ENCODE measurements at regions not wholly inside any gene's neighbourhood (a gene's known extent, or its start where the extent isn't known, plus 50 kb on each side); places are given as distances from the start of the nearest gene placed in this dataset.

DNA sequence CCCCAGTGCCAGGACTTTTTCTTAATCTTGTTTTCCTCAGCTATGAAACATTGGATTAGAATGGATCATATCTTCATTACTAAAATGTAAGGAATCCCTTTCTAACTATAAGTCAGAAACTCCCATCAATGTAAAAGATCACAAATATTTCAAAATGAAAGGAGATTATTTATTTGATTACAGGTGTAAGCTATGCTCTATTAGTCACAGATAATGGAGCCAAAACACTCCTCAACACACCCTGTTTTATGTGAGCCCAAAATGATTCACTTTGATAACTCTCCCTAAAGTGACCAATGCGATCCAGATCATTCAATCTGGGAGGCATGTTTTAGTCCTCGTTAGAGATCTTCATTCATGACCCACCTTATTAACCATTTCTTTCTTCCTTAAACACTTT lies 566.7 kb upstream of the TENM3 start:
- DNase-seq (ENCODE audit: low spot score) = no peak

DNA sequence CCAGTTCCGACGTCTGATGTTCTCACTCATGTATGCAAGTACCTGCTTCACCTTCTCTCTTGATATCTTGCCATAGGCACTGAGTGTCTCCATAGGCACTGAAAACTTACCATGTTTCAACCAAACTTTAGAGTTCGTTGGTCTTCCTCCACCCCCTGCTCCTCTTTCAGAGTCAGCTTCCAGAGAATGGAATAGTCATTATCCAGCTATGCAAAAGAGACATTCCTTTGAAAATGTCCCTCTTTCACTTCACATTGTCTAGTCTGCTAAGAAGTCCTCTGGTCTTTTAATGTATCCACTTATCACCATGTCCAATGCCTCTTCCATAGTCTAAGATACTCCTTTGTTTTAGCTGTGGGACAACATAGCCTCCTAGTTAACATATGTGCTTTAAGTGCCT lies 566.0 kb upstream of the TENM3 start:
- no peak for DNase-seq (ENCODE audit: low spot score)

DNA sequence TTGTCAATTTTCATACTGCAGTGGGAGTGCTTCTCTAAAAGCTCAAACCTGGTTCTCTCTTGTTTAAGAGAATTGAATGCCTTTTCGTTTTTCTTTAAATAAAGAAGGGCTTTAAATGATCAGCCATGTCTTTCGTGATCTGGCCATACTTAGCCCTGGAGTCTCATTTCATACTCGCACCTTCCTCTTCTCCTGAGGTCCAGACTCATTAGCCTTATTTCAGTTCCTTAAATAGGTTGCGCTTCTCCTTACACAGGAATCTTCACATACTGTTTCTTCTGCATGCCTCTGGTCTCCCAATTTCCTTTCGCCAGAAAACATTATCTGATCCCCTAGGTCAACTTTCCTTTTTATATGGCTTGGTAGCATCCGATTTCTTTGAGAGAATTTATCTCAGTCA lies 565.6 kb upstream of the TENM3 start:
- no peak for DNase-seq (ENCODE audit: low spot score)

DNA sequence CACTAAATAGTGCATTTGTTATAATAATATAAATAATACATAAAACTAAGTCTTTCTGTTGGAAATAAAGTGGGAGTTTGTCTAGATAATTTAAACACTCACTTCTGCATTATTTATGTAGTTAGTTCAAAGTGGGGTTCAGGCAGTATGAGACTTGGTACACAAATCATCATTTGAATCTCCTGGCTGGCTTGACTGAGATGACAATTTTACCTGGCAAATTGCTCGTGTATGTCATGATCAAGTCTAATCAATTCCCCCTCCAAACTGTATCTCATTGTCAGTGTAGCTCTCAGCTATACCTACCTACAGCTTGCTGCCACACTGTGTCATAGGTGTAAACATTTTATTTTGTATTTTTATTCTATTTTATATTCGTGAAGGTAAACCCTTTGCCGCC lies 563.4 kb upstream of the TENM3 start:
- DNase-seq (ENCODE audit: low spot score) = no peak

DNA sequence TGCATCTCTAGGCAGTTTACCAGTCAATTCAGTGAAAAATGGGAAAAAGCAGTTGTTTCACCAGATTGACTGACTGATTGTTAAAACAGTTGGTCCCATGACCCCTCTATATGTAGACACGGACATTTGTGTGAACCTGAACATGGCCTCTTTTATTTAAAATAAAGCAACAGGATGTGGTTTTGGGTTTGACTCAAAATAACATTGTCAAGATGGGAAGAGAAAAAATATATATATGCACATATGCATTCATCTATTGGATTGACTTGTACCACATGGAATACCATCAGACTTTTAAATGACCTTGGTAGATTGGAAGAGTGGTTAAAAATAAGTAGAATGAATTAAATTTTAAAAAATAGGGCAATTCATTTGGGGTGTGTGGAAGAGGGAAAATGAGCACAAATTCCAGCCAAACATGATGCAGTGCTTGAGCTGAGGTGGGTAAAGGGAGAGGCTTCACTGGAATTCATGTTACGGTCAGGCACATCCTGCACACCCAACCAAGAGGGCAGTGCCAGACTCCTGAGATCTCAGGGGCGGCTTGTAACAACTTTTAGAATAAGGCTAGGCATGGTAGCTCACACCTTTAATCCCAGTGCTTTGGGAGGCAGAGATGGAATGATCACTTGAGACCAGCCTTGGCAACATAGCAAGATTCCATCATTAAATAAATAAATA lies 560.7 kb upstream of the TENM3 start:
- no peak for DNase-seq (ENCODE audit: low spot score)

DNA sequence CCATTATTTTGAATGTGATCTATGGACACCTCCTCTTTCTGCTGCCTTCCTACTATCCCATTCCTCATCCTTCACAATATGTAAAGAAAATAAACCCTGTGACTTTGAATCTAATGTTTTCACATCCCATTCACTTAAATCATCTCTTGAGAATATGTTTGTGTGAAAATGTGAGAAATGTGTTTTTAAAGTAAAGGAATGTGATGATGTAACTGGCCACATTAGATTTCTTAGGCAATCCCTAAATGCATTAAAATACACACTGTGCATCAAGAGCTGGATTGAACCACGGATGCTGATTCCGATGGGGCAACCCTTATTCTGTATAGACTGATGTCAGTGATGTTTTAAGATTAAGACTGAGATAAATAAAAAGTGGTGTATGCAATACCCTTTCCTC lies 558.9 kb upstream of the TENM3 start:
- DNase-seq (ENCODE audit: low spot score) = no peak

DNA sequence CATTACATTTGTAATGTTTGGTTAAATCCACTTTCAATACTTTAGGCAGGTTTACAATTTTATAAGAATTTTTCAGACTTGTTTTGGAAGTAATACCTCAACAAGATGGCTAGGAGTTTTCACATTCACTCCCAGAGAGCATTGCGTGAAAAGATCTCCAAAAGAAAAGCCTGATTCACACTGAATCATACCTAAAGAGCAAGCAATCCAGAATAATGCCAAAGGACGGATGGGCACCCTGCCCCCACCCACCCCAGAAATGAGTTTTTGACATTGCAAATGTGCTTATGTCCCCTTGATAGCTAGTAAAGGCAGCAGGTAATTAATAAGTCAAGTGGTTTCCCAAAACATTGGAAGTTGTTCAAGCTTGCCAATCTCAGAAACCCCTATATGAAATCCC lies 557.7 kb upstream of the TENM3 start:
- peak; percentile 37 for DNase-seq (ENCODE audit: low spot score)

DNA sequence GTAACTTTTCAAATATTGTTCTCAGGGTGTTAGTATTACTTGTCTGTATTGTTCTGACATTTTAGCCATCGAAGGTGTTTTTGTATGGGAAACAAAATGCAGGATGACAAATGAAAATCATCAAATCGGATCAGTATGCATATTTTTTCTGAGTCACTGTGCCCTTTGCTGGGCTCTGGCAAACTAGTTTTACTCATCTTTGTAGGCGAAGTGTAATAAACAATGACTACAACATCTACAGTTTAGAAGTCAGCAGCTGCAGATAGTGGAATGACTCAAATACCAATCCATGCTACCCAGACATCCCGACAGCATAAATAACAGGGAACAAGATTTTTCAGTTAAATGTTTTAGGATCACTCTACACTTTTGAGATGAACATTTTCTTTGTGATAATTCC lies 557.3 kb upstream of the TENM3 start:
- peak; percentile 80 for DNase-seq (ENCODE audit: low spot score)

DNA sequence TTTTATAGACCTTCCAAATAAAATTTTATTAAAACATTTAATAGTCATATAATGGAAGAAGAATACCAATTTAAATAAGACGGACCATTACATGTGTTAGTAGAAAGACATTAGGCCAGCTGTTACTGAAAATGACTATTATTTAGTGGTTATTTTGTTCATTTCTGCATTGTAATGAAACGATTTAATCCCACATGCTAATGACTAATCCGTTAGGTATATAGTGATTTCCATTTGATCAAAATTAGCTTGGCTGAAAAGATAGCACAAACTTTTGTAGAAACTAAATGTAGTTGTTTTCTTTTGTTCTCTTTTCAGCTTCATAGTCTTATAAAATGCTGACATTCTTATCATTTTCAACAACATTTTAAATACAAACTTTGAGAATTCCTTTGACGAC lies 556.1 kb upstream of the TENM3 start:
- no peak for DNase-seq (ENCODE audit: low spot score)

DNA sequence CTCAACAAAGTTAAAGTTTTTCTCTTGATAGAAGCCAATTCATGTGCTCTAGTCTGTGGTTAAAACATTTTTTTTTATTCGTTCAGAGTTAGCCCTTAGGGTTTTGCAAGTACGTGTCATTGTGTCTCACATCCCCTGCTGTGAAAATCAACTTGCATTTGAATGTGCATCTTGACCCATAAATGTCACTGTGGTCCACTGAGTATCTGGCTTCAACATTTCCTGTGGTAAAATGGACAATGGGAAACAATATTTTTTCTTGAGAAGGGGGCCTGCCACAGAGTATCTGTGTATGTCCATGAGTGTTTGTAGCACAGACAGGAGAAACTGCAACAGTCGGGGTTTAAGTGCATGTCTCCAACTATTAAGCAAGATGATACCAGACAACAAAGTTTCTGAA lies 554.8 kb upstream of the TENM3 start:
- peak; percentile 41 for DNase-seq (ENCODE audit: low spot score)

DNA sequence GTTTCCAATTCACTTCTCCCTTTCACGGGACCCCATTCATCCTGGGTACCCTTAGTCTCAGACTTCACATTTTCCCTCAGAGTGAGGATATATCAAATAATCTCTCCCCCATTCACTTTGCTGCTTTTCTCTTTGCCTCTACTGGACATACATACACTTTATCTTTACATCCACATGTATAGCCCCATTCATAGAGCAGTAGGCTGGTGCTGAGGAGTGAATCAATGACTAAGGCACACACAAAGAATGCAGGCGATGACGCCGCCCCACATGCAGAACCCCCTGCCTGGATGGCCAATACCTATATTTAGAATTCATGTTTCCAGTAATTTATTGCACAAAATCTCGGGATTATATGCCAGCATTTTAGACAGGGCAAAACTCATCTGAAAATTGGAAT lies 554.3 kb upstream of the TENM3 start:
- no peak for DNase-seq (ENCODE audit: low spot score)

DNA sequence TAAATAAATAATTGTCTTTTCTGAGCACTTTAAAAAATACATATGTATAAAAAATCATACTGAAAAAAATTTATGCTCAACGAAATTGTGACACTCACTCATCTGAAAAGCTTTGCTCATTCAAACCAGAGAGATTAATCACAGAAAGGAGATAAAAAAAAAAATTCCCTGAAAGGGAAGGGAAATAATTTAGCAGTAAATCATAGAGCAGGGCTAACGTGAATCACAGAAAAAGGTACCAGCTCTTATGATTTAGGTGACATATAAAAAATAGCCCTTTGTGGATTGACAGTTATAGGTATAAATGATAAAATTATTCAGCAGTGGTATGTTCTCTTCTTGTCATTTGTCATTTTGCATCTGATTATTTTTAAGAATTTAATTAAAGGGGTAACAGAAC lies 552.7 kb upstream of the TENM3 start:
- no peak for DNase-seq (ENCODE audit: low spot score)

DNA sequence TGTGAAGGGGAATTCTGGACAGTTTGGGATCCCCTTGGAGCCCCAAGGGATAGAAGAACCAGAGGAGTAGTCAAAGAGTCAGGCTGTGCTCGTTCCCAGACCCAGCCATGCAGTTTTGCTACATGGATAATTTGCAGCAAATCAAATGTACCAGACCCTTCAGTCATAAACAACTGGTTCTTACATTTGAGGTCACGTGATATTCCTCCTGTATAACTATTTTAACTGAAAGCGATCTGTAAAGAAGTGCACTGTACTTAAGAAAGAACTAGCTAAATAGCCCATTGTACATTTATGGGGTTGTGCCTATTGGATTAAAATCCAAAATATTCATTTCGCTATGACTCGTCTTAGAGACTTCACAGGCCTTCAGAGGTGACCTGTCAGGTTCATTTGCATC lies 550.2 kb upstream of the TENM3 start:
- no peak for DNase-seq (ENCODE audit: low spot score)

DNA sequence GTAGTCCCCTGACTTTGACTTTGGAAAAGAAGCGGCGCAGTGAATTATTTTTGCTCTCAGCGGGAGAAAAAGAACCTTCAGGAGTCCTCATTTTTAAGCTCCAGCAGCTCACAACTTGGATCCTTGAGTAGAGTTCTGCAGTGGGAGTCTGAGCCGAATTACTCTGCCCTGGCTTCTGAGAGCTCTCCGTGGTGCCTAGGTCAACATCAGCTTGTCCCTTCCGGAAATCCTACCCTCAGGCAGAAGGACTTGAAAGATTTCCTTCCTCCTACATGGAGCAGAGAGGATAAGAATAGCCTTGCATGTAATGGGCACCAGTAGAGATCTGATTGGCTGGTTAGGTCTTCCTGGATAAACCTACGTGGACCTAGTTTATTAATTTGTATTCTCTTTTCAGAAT lies 549.7 kb upstream of the TENM3 start:
- no peak for DNase-seq (ENCODE audit: low spot score)

DNA sequence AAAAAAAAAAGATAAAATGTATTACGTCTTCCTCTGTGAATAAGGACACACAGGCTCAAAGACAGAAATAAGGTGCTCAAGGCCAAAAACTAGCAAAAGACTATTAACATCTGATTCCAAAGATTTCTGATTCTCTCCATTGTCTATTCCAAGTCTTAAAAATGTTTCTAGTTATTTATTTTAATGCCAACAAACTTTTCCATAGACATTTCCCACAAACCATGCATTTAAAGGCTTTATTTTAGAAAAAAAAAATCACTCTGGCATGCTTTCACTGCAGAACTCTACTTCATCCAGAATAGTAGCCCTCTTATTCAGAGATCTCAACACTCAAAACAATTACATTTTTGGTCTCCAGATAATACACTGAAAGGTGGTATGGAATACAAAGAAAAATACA lies 545.0 kb upstream of the TENM3 start:
- DNase-seq (ENCODE audit: low spot score) = no peak

DNA sequence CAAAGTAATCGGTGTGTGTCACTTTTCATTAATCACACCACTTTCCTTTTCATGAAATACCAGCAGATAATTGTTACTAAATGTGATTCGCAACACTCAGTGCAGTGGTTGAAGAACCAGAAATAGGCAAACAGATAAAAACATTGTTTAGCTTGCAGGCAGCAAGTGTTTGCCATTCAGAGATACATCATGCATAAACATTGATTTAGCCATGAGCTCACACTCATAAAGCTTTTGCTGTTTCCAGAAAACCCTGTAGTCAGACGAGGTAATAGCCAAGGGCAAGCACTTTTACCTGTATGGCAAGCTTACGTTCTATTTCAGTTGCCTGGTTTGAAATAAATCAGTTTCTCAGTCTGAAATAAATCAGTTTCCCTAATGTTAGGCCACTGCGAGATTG lies 542.0 kb upstream of the TENM3 start:
- no peak for DNase-seq (ENCODE audit: low spot score)

DNA sequence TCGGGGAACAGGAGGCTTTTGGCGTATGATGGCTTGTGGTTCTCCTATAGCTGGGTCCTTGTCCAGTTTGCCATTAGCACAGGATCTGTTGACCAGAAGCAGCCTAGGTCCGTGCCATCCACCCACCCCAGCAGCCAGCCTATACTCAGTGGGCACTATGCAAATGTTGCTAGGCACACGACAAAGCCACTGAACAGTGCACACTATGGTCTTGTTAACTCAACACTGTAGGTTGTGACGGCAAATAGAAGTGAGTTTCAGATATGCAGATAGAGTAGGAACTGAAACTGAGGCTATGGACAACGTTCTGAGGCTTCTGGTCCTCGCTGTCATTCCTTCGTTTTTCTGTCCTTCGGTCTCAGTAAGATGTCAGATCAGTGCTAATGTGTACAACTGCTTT lies 541.3 kb upstream of the TENM3 start:
- no peak for DNase-seq (ENCODE audit: low spot score)

DNA sequence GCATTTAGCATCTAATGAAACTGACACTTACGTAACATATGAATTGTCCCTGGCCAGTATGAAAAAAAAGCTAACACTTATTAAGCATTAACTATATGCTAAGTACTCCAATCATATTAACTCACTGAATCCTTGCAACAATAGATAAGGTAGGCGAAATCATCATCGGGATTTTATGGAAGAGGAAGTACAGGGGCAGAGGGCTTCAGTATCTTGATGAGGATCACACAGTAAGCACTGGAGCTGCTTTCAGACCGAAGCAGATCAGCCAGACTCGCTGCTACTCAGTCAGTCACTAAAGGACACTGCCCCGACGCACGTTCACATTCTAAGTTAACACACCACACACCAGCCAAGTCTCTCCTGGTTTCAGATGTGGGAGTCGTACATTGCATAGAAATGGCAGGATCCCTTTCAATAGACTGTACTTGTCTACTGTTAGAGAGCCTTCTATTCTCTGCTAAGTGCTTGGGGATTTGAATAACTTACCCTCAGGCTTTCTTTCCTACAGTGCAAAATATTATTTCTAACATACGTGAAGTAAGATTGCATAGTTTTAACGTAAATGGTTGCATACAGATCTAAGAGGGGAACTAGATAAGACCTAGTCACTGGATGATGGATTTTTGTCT lies 540.2 kb upstream of the TENM3 start:
- no peak for DNase-seq (ENCODE audit: low spot score)

DNA sequence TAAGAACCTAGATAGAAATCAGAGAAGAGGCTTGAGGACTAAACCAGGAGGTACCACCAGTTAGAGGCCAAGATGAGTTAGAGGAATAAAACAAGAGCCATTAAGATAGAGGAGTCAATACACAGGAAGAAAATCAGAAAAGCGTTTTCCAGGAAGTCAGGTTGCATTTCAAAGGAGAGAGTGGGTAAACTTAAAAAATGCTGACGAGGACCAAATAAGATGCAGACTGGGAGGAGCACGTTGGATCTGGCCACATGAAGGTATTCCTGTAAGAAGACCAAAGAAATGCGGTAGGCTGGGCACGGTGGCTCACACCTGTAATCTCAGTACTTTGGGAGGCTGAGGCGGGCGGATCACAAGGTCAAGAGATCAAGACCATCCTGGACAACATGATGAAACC lies 533.1 kb upstream of the TENM3 start:
- DNase-seq (ENCODE audit: low spot score) = no peak

DNA sequence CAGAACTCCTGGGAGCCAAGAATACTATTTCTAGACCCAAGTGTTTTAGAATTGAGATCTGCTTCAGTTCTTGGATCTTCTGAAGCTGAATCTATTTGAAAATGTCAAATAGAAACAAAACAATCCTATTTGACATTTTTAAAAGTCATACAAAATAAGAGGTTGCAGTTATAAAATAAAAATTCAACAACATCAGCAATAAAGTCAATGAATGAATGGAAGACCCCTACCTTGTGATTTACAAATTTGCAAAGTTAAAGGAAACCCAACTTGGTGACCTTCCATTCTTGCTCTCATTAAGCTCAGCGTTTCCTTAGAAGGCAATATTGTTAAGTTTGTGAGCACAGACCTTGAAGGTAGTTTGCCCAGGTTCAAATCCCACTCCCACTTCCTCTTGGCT lies 531.8 kb upstream of the TENM3 start:
- DNase-seq (ENCODE audit: low spot score) = no peak

DNA sequence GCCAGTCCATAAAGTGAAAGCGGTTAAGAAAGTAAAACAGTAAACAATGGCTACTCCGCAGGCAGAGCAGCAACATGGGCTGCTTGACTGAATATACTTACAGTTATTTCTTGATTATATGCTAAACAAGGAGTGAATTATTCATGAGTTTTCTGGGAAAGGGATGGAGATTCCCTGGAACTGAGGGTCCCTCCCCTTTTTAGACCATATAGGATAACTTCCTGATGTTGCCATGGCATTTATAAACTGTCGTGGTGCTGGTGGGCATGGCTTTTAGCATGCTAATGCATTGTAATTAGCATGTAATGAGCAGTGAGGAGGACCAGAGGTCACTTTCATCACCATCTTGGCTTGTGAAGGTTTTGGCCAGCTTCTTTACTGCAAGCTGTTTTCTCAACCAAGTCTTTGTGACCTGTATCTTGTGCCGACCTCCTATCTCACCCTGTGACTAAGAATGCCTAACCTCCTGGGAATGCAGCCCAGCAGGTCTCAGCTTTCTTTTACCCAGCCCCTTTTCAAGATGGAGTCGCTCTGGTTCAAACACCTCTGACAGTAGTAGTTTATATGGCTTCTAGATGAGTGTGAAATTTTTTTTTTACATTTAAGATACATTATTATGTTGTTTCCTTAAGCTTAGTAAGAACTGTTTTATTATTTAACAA lies 514.8 kb upstream of the TENM3 start:
- DNase-seq (ENCODE audit: low spot score) = no peak

DNA sequence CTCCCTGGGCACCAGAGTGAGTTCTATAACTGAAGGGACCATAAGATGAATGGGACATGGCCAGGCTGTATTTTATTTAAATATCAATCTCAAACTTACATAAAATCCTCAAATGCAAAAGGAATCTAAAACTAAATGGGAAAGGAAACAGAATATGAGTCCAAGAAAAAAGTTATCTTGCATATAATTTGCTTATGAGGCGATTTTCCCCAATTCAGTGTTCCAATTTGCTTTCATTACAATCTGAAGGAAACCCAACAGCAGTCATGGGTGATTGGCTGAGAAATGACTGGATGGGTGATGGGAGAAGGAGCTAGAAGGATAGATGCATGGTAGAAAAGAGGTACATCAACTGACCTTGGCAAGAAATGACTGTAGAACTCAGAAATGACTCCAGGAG lies 511.3 kb upstream of the TENM3 start:
- no peak for DNase-seq (ENCODE audit: low spot score)

DNA sequence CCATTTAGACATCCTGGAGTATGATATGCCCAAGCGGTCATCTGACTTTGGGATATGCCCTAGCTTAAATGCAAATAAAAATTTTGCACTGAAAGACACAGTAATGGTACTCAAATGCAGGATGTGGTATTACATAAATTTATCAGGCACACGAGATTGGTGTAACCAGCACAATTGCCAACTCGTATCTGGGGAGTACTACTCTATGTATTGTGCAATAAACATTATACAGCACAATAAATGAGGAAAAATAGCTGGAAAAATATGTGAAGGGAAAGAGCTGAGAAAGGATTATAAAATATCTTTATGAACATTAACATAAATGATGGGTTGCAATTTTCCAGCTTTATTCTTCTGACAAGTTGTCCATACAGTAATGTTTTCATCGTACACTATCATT lies 505.5 kb upstream of the TENM3 start:
- no peak for DNase-seq (ENCODE audit: low spot score)

DNA sequence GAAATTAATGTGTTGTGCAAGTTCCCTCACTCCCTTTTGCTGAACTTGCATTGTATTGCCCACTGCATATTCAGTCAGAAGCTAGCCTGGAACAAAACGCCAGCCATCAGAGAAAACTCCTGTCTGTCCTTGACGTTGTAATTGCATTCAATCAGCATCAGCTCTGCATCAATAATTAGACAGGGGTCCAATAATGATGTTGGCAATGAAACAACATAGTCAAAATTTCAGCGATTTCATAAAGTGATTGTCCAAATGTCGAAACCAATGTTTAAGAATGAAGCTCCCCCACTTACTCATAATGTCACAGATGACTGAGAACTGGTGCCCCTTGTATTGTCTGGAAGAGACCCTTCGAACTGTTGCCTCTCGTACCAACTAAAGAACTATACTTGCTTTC lies 504.2 kb upstream of the TENM3 start:
- DNase-seq (ENCODE audit: low spot score) = no peak
